ENCODE measurements at regions not wholly inside any gene's neighbourhood (a gene's known extent, or its start where the extent isn't known, plus 50 kb on each side); places are given as distances from the start of the nearest gene placed in this dataset.

GRCh38 chr7:25775570-25775969, 376.4 kb upstream of the NFE2L3 start:
- TF ChIP-seq CTCF (IDR thresholded peaks at IDR 0.05) (no peak), POLR2A (IDR thresholded peaks at IDR 0.05) (no peak)

Measured in sigmoid colon (tissue), 3 donors.